Stimulated activated CD8-positive, alpha-beta memory T cell treated with anti-CD3 and anti-CD28 coated beads, Interleukin-2, amount 100 ng/mL, for 1 hour (primary cell): ENCODE measurements at regions not wholly inside any gene's neighbourhood (a gene's known extent, or its start where the extent isn't known, plus 50 kb on each side); places are given as distances from the start of the nearest gene placed in this dataset.
"Not testable (repeated sequence)": the region's sequence is repeated elsewhere in the genome, so short reads cannot be mapped to it uniquely, and the experiment has no call there.

ENCODE experiments used
- DNase-seq, 2 donors: peaks; one replicate each; pipeline ENCODE4 v3.0.0-alpha.2; 2020; ENCODE audit warnings: low read depth in 2 of 2

- DNase-seq = no peak
Measured at GRCh38 chr5:100249211-100249883, 285.8 kb upstream of the FAM174A start.

- DNase-seq = no peak
Measured at GRCh38 chr5:100232736-100233135, 302.4 kb upstream of the FAM174A start.

- DNase-seq = no peak
Measured at GRCh38 chr5:100188778-100189177, 346.4 kb upstream of the FAM174A start.

GRCh38 chr5:100188339-100188738 is 346.8 kb upstream of the FAM174A start:
- no peak for DNase-seq

GRCh38 chr5:100186181-100186580 is 349.0 kb upstream of the FAM174A start:
- no peak for DNase-seq

- DNase-seq = no peak
Measured at GRCh38 chr5:100182402-100182801, 352.8 kb upstream of the FAM174A start.

GRCh38 chr5:100175346-100175745 is 359.8 kb upstream of the FAM174A start:
- DNase-seq = no peak

- DNase-seq = no peak
Measured at GRCh38 chr5:100165309-100165708, 369.9 kb upstream of the FAM174A start.

GRCh38 chr5:100161868-100162267 is 373.3 kb upstream of the FAM174A start:
- DNase-seq = no peak

GRCh38 chr5:100157066-100157465 is 378.1 kb upstream of the FAM174A start:
- no peak for DNase-seq

GRCh38 chr5:100148239-100148638 is 386.9 kb upstream of the FAM174A start:
- no peak for DNase-seq

- DNase-seq = no peak
Measured at GRCh38 chr5:100142607-100143006, 392.6 kb upstream of the FAM174A start.

GRCh38 chr5:100131161-100131560 is 404.0 kb upstream of the FAM174A start:
- no peak for DNase-seq

GRCh38 chr5:100130307-100130706 is 404.9 kb upstream of the FAM174A start:
- DNase-seq = no peak

- DNase-seq = no peak
Measured at GRCh38 chr5:100119903-100120302, 415.3 kb upstream of the FAM174A start.

- DNase-seq = no peak
Measured at GRCh38 chr5:100110497-100110896, 424.7 kb upstream of the FAM174A start.

- DNase-seq = no peak
Measured at GRCh38 chr5:100108883-100109282, 426.3 kb upstream of the FAM174A start.

- not testable (repeated sequence) for DNase-seq
Measured at GRCh38 chr5:100103592-100104119, 431.5 kb upstream of the FAM174A start.

GRCh38 chr5:100101466-100101865 is 433.7 kb upstream of the FAM174A start:
- DNase-seq = not testable (repeated sequence)

GRCh38 chr5:100096328-100096727 is 438.8 kb upstream of the FAM174A start:
- DNase-seq = not testable (repeated sequence)

GRCh38 chr5:100080703-100081102 is 454.5 kb upstream of the FAM174A start:
- not testable (repeated sequence) for DNase-seq

GRCh38 chr5:100079163-100079562 is 456.0 kb upstream of the FAM174A start:
- DNase-seq = not testable (repeated sequence)

- DNase-seq = not testable (repeated sequence)
Measured at GRCh38 chr5:100066020-100066419, 469.2 kb upstream of the FAM174A start.

GRCh38 chr5:100043475-100043874 is 491.7 kb upstream of the FAM174A start:
- DNase-seq = no peak
